ENCODE measurements at regions not wholly inside any gene's neighbourhood (a gene's known extent, or its start where the extent isn't known, plus 50 kb on each side); places are given as distances from the start of the nearest gene placed in this dataset.

- CTCF ChIA-PET = no interaction called here
- TF ChIP-seq ZNF704 (tag by site-specific recombination; IDR thresholded peaks at IDR 0.05) = no peak
- TF ChIP-seq WT1 (tag by site-specific recombination; IDR thresholded peaks at IDR 0.05) = no peak
- no peak for TF ChIP-seq KLF17 (tag by site-specific recombination; IDR thresholded peaks at IDR 0.05)
- TF ChIP-seq ZNF837 (tag by site-specific recombination; IDR thresholded peaks at IDR 0.05) = no peak
- TF ChIP-seq IKZF3 (tag by site-specific recombination; IDR thresholded peaks at IDR 0.05) = no peak
- TF ChIP-seq MZF1 (tag by site-specific recombination; IDR thresholded peaks at IDR 0.05; ENCODE audit: borderline replicate concordance) = no peak
- no peak for TF ChIP-seq ZBTB7A (tag by site-specific recombination; IDR thresholded peaks at IDR 0.05; ENCODE audit: low read depth)
- Histone ChIP-seq H3K27ac (ENCODE audit: extremely low read depth, low read depth, low read length) (no peak overlapping the region), H3K4me1 (ENCODE audit: control insufficient read depth, insufficient read depth, low read length) (no peaks in the 10 kb centered on the region), H3K36me3 (ENCODE audit: control insufficient read depth in 2 of 2, insufficient read depth in 1 of 2, low read length in 2 of 2) (no peaks in the 10 kb centered on the region), H3K9me3 (ENCODE audit: control insufficient read depth, insufficient read depth, low read depth, low read length) (no peaks in the 10 kb centered on the region), H3K4me3 (ENCODE audit: low read depth, low read length) (no peak overlapping the region)
- POLR2A ChIA-PET = no interaction called here
Measured at GRCh38 chr3:21024563-21024962, 726.4 kb downstream of the ZNF385D start.

GRCh38 chr3:21020681-21021080 lies 730.3 kb downstream of the ZNF385D start:
- H3K4me3 ChIP-seq (ENCODE audit: low read depth, low read length) = no peak overlapping the region
- H3K4me1 ChIP-seq (ENCODE audit: control insufficient read depth, insufficient read depth, low read length) = no peaks in the 10 kb centered on the region
- POLR2A ChIA-PET = no interaction called here
- H3K36me3 ChIP-seq (ENCODE audit: control insufficient read depth in 2 of 2, insufficient read depth in 1 of 2, low read length in 2 of 2) = no peaks in the 10 kb centered on the region
- CTCF ChIA-PET = interaction anchor here (0.7 kb wide), 1 partner anchor 1940 kb away, joined by 3 read pairs; no protein-coding TSS in a partner anchor
- no peaks in the 10 kb centered on the region for H3K9me3 ChIP-seq (ENCODE audit: control insufficient read depth, insufficient read depth, low read depth, low read length)
- no peak overlapping the region for H3K27ac ChIP-seq (ENCODE audit: extremely low read depth, low read depth, low read length)
- no peak for TF ChIP-seq ZSCAN23 (tag by site-specific recombination; IDR thresholded peaks at IDR 0.05)
- TF ChIP-seq ZNF692 (tag by site-specific recombination; IDR thresholded peaks at IDR 0.05) = no peak
- TF ChIP-seq ZNF366 (tag by site-specific recombination; conservative IDR thresholded peaks at IDR 0.05) = no peak
- TF ChIP-seq ZNF311 (tag by site-specific recombination; IDR thresholded peaks at IDR 0.05; ENCODE audit: borderline replicate concordance) = no peak
- no peak for TF ChIP-seq REPIN1 (tag by site-specific recombination; IDR thresholded peaks at IDR 0.05; ENCODE audit: low read depth)
- no peak for TF ChIP-seq TRIM28 (IDR thresholded peaks at IDR 0.05; ENCODE audit: borderline replicate concordance, low read length)
- TF ChIP-seq ZNF302 (tag by site-specific recombination; IDR thresholded peaks at IDR 0.05; ENCODE audit: low read depth) = no peak
- TF ChIP-seq ZNF747 (tag by site-specific recombination; IDR thresholded peaks at IDR 0.05) = no peak
- TF ChIP-seq ZBTB44 (tag by site-specific recombination; IDR thresholded peaks at IDR 0.05) = no peak
- no peak for TF ChIP-seq ZNF10 (tag by site-specific recombination; IDR thresholded peaks at IDR 0.05)

GRCh38 chr3:21020043-21020442 lies 731.0 kb downstream of the ZNF385D start:
- H3K27ac ChIP-seq (ENCODE audit: extremely low read depth, low read depth, low read length) = no peak overlapping the region
- no peaks in the 10 kb centered on the region for H3K9me3 ChIP-seq (ENCODE audit: control insufficient read depth, insufficient read depth, low read depth, low read length)
- no peaks in the 10 kb centered on the region for H3K4me1 ChIP-seq (ENCODE audit: control insufficient read depth, insufficient read depth, low read length)
- no peak overlapping the region for H3K4me3 ChIP-seq (ENCODE audit: low read depth, low read length)
- CTCF ChIA-PET = no interaction called here
- POLR2A ChIA-PET = no interaction called here
- H3K36me3 ChIP-seq (ENCODE audit: control insufficient read depth in 2 of 2, insufficient read depth in 1 of 2, low read length in 2 of 2) = no peaks in the 10 kb centered on the region
- TF ChIP-seq KLF10 (tag by site-specific recombination; IDR thresholded peaks at IDR 0.05) (no peak), SP7 (tag by site-specific recombination; IDR thresholded peaks at IDR 0.05) (no peak), ZNF654 (tag by site-specific recombination; IDR thresholded peaks at IDR 0.05; ENCODE audit: low read depth) (no peak), ZNF157 (tag by site-specific recombination; IDR thresholded peaks at IDR 0.05) (no peak), ZNF585B (tag by site-specific recombination; IDR thresholded peaks at IDR 0.05) (no peak), KLF17 (tag by site-specific recombination; IDR thresholded peaks at IDR 0.05) (no peak), ZNF449 (tag by site-specific recombination; IDR thresholded peaks at IDR 0.05) (no peak), ZNF26 (tag by site-specific recombination; IDR thresholded peaks at IDR 0.05) (no peak)
